Activated naive CD4-positive, alpha-beta T cell (primary cell): ENCODE measurements at regions not wholly inside any gene's neighbourhood (a gene's known extent, or its start where the extent isn't known, plus 50 kb on each side); places are given as distances from the start of the nearest gene placed in this dataset.
"Not testable (repeated sequence)": the region's sequence is repeated elsewhere in the genome, so short reads cannot be mapped to it uniquely, and the experiment has no call there.

ENCODE experiments used
- DNase-seq, 4 experiments: peaks; one replicate each; lab custom pipeline; 2025; lab: John Stamatoyannopoulos, UW

DNA sequence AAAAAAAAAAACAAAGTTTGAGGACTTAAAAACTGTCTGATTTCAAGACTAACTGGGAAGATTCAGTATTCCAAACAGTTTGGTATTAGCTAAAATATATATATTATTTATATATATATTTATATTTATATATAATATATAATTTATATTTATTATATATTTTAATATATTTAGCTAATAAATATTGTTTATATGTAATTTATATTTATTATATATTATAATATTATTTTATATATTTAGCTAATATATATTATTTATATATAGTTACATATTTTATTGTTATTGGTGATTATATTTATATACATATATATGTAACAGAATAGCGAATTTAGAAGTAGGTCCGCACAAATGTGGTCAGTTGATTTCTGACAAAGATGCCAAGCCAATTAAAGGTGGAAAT, 480.2 kb upstream of the C1orf87 start:
- no peak for DNase-seq

- DNase-seq: no peak
Observed at GRCh38 chr1:60547821-60548220, 474.3 kb upstream of the C1orf87 start.

GRCh38 chr1:60541831-60542532, 468.4 kb upstream of the C1orf87 start:
- DNase-seq: no peak

DNA sequence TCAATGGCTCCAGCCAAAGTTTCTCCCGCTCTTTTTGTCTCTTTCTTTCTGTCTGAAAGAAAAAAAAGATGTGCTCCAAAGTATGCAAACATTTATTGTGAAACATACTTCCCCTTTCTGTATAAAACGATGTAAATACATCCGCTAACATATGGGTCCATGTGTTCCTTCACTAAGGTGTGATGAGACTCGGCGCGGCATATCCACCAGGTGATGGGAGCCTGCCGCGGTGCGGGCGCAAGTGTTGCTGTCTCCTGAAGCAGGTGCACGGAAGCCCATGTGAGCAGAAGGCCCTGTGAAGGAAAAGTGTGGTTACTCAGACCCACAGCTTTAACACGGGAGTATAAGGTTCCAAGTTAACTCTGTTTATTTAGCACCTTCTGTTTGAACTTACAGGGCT, 466.6 kb upstream of the C1orf87 start:
- DNase-seq: no peak

DNA sequence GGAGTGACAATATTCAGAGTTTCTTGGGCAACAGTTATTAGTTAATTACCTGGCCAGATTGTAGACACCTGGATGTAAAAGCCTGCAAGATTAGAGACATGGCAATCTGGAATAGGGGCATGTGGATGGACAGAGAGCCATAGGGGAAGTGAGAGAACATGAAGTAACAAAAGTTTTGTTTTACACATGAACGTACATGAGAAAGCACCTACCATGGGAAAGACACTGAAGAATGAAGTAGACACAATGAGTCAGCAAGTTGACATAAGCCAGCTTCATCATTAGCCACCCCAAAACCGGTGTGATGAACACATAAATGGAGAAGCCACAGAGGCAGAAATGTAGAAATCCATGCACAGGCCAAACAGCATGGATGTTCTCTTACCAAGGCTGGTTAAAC, 462.1 kb upstream of the C1orf87 start:
- DNase-seq: no peak

- DNase-seq: no peak
Observed at GRCh38 chr1:60527567-60527966, 454.0 kb upstream of the C1orf87 start.

DNA sequence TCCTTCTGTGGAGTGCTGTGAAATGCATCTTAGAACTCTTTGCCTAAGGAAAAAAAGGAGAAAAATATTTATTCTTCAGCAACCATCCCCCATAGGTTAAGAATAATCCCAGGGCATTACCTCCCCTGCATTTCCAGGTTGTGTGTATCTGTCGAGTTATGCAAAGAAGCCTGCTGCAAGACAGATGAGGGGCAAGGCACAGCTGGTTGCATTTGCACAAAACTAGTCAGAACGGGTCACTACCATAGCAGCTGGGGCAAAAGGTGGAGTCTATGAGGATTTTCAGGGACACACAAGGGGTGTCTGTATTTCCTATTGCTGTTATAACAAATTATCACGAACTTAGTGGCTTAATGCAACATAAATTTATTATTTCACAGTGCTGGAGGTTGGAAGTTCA, 443.4 kb upstream of the C1orf87 start:
- DNase-seq: no peak

DNA sequence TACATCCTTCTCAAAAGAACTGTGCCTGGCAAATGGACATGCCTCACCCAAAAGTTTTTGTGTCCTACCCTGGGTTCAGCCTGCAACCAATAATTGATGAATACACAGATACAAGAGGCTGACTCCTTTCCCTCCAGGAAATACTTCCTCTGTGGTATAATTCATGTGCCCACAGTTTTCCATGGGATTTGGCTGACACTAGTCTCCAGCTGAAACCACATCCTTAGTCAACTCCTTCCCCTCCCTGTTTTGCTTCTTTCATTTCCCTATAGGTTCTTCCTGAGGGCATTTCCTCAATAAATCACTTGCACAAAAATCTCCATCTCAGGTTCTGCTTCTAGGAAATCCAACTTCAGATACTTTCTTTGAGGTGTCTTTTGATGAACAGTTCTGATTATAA, 436.6 kb upstream of the C1orf87 start:
- DNase-seq: no peak

- no peak for DNase-seq
Observed at GRCh38 chr1:60504206-60504840, 430.8 kb upstream of the C1orf87 start.

DNA sequence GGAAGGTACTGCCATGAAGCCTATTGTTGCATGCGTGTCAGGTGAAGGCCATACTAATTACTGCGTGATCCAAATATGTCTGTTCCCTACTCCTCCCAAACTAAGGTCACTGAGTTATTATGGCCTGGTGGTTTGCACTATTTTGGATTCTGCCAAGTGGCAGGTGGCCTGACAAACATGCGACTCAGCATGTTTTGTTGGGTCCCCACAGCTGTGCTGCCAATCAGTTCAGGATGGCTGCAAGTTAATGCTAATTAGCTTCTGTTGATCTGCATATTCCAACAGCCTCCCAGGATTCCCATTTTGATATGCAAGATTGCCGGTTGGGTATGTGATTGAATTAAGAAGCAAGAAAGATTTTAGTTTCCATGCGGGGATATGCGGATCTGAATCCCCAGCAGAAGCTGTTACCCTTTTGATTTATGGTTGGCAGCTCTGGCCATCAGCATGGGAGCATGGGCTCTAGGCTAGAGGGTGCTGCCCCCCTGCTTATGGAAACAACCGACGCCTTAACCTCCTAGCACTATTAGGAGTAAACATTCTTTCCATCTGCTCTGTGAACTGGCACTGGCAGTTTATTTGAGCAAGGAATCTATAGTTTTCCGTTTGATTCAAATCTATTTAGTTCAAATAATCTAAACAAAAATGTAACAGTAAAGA, 429.8 kb upstream of the C1orf87 start:
- no peak for DNase-seq

DNA sequence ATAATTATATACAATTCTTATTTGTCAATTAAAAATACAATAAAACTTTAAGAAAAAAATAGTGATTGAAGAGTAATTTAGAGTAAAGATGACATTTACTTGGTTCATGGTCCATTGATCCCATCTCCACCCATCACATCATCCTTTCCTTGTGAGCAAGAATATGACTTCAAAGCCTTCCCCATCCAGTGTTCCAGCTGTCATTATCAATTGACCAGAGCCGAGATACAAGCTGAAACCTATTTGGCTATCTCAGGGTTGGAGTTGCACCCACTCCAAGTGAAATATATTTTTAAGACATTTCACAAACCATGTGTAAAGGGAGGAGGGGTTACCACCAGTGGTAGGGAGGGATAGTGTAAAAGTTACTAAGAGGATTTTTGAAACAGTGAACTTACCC, 428.9 kb upstream of the C1orf87 start:
- no peak for DNase-seq

GRCh38 chr1:60489916-60490480, 416.4 kb upstream of the C1orf87 start:
- DNase-seq: not testable (repeated sequence)

GRCh38 chr1:60488847-60489246, 415.3 kb upstream of the C1orf87 start:
- no peak for DNase-seq

DNA sequence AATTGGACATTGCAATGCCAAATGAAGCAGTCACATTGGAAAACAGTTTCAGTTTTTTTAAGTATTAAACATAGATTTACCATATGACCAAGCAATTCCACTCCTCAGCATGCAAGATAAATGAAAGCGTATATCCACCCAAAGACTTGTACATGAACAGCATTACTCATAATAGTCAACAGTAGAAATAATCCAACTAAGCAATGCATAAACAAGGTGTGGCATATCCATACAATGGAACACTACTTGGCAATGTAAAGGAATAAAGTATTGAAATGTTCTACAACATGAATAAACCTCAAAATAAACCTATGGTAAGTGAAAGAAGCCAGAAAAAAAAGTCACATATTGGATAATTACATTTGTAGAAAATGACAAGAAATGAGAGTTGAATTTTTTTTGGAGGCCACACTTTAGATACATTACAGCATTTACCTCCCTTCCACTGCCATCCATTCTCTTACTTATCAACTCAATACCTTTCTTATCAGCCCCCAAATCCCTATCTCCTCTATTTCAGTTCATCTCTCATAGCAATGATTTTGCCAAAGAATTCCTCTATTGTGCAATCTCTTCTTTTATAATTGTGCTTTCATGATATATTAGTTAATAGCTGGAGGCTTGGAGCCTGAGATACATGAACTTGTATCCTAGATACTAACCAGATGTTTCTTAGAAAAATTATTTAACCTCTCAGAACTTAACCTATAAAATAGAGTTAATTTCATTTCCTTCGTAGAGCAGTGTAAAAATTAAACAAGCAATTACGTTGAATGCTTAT, 414.2 kb upstream of the C1orf87 start:
- DNase-seq: no peak

DNA sequence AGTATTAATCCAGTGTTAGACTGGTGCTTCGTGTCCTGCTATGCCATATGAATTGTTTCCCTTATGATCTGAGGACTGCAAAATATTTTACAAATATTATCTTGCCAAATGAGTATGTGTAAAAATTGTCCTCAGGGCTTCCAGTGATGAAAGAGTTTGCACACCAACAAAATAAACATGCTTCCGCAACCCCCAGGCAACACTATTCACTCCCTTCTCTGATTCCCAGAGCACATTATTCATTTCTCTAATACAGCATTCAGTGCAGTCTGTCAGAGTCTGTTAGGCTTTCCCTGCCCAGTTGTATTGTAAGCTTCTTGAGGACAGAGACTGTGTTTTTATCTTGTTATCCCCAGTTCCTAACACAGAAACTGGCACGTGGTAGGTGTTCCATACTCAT, 409.9 kb upstream of the C1orf87 start:
- no peak for DNase-seq

- DNase-seq: no peak
Observed at GRCh38 chr1:60470246-60470645, 396.7 kb upstream of the C1orf87 start.

GRCh38 chr1:60463786-60464185, 390.2 kb upstream of the C1orf87 start:
- no peak for DNase-seq

DNA sequence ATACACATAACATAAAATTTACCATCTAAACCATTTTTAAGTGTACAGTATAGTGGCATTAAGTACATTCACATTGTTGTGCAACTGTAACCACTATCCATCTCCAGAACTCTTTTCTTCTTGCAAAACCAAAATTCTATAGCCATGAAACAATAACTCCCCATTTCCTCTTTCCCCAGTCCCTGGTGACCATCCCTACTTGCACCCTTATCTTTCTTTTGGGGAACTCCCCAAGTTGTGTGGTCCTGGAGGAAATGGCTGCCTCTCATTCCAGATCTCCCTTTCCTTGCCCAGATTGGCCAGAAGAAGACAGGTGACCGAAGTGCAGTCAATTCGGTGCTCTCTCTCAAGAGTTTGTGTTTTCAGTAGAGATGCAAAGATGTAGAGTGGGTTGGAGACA, 389.6 kb upstream of the C1orf87 start:
- no peak for DNase-seq

GRCh38 chr1:60461925-60462595, 388.5 kb upstream of the C1orf87 start:
- DNase-seq: no peak

DNA sequence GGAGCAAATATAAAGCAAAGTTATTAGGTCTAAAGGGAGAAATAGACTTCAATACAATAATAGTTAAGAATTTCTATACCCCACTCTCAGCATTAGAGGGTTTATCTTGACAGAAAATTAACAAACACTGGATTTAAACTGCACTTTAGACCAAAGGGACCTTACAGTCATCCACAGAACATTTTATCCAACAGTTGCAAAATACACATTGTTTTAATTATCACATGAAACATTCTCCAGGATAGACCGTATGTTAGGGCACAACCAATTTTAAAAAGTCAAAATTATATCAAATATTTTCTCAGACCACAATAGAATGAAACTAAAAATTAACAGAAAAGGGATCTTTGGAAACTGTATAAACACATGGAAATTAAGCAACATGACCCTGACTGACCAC, 384.5 kb upstream of the C1orf87 start:
- no peak for DNase-seq

- DNase-seq: no peak
Observed at GRCh38 chr1:60449876-60450275, 376.3 kb upstream of the C1orf87 start.

DNA sequence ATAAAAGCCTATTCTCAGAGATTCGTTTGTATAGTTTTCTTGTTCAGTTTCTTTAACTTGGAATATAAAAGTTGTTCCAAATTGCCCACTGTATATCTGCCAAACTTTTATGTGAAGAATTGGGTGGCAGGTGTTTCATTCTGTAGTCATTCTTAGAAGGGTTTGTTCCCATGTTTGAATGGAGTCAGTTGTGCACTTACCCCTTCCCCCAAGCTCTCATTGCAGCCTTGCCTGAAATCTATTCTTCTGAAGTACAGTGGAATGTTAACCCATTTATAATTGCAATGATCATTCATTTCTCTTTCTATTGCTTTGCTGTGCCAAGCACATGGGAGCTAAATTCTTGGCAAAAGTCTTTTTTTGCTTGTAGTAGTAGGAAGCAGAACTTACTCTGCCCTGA, 375.3 kb upstream of the C1orf87 start:
- no peak for DNase-seq
